Fibroblast of pulmonary artery (primary cell): ENCODE measurements at regions not wholly inside any gene's neighbourhood (a gene's known extent, or its start where the extent isn't known, plus 50 kb on each side); places are given as distances from the start of the nearest gene placed in this dataset.

Source experiments
- DNase-seq: peaks from one replicate; pipeline ENCODE4 v3.0.0-alpha.2; 2010; ENCODE audit warnings: low read depth
- H3K4me3 ChIP-seq: replicated peaks from 2 replicates; pipeline ENCODE4 v1.5.1; 2011; ENCODE audit warnings: low read depth, mild to moderate bottlenecking, control low read depth, low read length, moderate library complexity
- TF ChIP-seq, protein P1 (sequence below): IDR thresholded peaks from 2 replicates; pipeline ENCODE4 v1.5.1; 2011; ENCODE audit warnings: mild to moderate bottlenecking, control low read depth, low read length, inconsistent platforms; ENCODE audit errors: missing control alignments

DNA sequence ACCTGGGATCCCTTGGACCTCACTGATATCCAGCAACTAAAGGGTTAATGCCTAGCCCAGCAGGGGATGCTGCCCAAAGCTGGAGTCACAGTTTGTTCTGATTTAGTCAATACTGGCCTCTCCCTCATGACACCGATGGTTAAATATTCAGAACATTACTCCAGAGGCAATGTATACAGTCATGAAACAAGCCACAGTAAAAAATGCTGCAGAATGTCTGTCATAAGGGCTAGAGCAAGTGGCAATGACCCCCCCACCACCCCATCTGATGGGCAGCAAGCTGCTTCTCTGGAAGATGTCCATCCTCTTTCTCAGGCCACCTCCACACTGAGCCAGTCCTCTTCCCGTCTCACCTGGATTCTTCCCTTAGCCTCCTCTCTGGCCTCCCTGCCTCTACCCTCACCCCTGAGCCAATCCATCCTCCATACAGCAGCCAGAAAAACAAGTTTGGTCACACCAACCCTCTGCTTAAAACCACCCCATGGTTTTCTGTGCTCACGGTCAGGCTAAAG, 99.0 kb upstream of the KCNG1 start:
- DNase-seq, result no peak
- no peak overlapping the region for H3K4me3 ChIP-seq
- TF ChIP-seq, protein P1, sequence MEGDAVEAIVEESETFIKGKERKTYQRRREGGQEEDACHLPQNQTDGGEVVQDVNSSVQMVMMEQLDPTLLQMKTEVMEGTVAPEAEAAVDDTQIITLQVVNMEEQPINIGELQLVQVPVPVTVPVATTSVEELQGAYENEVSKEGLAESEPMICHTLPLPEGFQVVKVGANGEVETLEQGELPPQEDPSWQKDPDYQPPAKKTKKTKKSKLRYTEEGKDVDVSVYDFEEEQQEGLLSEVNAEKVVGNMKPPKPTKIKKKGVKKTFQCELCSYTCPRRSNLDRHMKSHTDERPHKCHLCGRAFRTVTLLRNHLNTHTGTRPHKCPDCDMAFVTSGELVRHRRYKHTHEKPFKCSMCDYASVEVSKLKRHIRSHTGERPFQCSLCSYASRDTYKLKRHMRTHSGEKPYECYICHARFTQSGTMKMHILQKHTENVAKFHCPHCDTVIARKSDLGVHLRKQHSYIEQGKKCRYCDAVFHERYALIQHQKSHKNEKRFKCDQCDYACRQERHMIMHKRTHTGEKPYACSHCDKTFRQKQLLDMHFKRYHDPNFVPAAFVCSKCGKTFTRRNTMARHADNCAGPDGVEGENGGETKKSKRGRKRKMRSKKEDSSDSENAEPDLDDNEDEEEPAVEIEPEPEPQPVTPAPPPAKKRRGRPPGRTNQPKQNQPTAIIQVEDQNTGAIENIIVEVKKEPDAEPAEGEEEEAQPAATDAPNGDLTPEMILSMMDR, result no peak

DNA sequence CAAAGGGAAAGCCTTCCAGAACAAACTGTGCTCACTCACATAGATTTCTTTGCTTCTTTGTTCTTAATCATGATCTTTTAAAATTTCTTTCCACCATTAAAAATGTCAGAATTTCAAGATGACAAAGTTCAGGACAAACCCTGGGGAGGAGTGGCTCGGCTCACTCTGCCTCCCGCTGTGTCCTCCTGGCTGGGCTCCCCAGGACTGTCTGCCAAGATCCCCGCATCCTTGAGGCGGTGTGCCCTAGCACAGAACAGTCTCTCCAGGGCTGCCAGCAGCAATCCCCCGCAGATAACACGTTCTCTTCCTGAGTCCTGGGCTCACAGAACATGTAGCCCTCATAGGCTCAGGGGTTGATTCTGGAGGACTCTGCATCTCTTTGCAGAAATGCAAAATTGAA, 98.4 kb upstream of the KCNG1 start:
- H3K4me3 ChIP-seq, result no peak overlapping the region
- TF ChIP-seq, protein P1, result no peak
- no peak for DNase-seq

DNA sequence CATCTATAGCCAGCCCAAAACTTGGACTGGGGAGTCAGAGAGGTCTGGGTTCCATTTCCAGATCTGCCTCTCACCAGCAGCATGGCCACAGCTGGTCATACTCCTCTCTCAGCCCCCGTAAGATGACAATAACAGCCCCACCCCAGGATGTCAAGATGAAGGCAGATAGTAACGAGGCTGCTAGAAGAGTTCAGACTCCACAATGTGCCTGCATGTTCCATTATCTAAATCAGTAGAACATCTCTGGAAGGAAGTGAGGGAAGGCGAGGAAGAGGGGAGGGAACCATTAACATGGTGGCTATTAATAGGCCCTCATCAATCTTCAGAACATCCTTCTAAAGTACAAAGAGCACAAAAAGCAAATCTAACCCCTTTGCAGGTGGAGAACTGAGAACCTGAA, 98.0 kb upstream of the KCNG1 start:
- H3K4me3 ChIP-seq, result no peak overlapping the region
- TF ChIP-seq, protein P1, result no peak

GRCh38 chr20:51120438-51120837, 97.5 kb upstream of the KCNG1 start:
- no peak for DNase-seq
- H3K4me3 ChIP-seq, result no peak overlapping the region
- TF ChIP-seq, protein P1, result no peak

More for the DNA sequence above, 98.0 kb upstream of the KCNG1 start:
- no peak for DNase-seq

DNA sequence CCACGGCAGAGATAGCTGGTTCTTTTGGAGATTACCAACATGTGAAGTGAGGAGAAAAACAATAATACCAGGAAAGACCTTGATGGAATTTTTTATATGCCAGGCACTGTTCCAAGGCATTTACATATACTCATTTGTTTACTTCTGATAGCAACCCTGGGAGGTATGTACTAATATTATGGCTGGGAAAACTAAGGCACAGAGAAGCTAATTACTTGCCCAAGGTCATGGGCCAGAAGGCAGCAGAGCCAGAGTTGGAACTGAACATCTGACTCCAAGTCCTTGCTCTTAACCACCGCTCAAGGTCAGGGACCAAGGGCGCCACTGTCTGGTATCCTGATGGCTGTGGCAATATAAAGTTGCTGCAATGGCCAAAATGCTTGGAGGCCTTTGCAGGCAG, 97.0 kb upstream of the KCNG1 start:
- DNase-seq, result no peak
- TF ChIP-seq, protein P1, result no peak
- no peak overlapping the region for H3K4me3 ChIP-seq

DNA sequence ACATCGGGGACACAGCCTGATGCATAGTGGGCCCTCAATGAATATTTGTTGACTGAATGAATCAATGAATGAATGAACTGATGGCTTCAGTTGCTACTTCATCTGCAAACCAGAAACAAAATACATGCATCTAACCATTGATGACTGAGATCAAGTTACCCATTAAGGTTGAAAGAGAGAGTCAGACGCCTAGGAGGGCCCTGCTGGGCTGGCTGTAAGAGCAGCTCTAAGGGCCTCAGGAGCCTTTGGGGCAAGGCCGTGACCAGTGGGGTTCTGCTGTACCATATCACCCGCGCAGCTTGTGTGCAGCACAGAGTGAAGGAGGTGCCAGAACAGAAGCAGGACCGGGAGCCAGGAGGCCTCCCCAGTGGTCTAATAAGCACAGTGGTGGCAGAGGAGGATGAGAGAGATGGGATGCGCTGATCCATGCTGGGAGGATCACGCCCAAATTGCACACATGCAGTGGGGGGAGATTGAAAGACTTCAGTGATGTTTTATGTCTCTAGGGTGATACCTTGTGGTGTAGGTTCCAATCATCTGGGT, 96.1 kb upstream of the KCNG1 start:
- DNase-seq, result no peak
- TF ChIP-seq, protein P1, result no peak
- no peak overlapping the region for H3K4me3 ChIP-seq

DNA sequence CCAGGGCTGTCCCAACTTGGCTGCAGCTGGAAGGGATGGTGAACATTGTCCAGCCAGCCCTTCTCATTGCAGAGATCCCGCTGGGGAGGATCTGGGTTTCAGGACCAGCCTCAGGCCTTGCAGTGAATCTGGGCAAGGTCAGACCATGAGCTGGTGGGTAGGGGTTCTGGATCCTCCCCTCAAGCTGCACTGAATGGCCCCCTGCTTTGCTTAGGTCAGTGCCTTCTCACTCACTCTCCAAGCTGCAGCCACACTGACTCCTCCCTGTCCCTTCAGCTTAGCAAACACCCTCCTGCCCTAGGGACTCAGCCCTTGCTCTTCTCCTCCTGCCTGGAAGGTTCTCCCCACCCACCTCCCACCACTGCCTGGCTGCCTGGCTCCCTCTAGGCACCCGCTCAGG, 95.3 kb upstream of the KCNG1 start:
- no peak for DNase-seq
- TF ChIP-seq, protein P1, result no peak
- no peak overlapping the region for H3K4me3 ChIP-seq
